ENCODE measurements at regions not wholly inside any gene's neighbourhood (a gene's known extent, or its start where the extent isn't known, plus 50 kb on each side); places are given as distances from the start of the nearest gene placed in this dataset.

GRCh38 chr3:190790185-190790584 is 72.3 kb downstream of the GMNC start:
- no peak for TF ChIP-seq JUND (IDR thresholded peaks at IDR 0.05; ENCODE audit: low read depth)
- in situ Hi-C loops (cut with HindIII; ENCODE audit: low pct_unique_long_range_greater_than_20kb, low sequenced_read_pairs): no loop called here

GRCh38 chr3:190786898-190787297 is 75.6 kb downstream of the GMNC start:
- TF ChIP-seq JUND (IDR thresholded peaks at IDR 0.05; ENCODE audit: low read depth): no peak
- in situ Hi-C loops (cut with HindIII; ENCODE audit: low pct_unique_long_range_greater_than_20kb, low sequenced_read_pairs): no loop called here
- no peak for DNase-seq (ENCODE audit: low read depth in 1 of 2, low spot score in 1 of 2)

More at GRCh38 chr3:190790185-190790584, 72.3 kb downstream of the GMNC start:
- no peak for DNase-seq (ENCODE audit: low read depth in 1 of 2, low spot score in 1 of 2)

GRCh38 chr3:190785047-190785446 is 77.4 kb downstream of the GMNC start:
- TF ChIP-seq JUND (IDR thresholded peaks at IDR 0.05; ENCODE audit: low read depth): no peak
- DNase-seq (ENCODE audit: low read depth in 1 of 2, low spot score in 1 of 2): no peak
- in situ Hi-C loops (cut with HindIII; ENCODE audit: low pct_unique_long_range_greater_than_20kb, low sequenced_read_pairs): no loop called here

- TF ChIP-seq JUND (IDR thresholded peaks at IDR 0.05; ENCODE audit: low read depth): no peak
- no peak for DNase-seq (ENCODE audit: low read depth in 1 of 2, low spot score in 1 of 2)
- in situ Hi-C loops (cut with HindIII; ENCODE audit: low pct_unique_long_range_greater_than_20kb, low sequenced_read_pairs): no loop called here
Observed at GRCh38 chr3:190780524-190780923, 82.0 kb downstream of the GMNC start.

- in situ Hi-C loops (cut with HindIII; ENCODE audit: low pct_unique_long_range_greater_than_20kb, low sequenced_read_pairs): no loop called here
- TF ChIP-seq JUND (IDR thresholded peaks at IDR 0.05; ENCODE audit: low read depth): no peak
- no peak for DNase-seq (ENCODE audit: low read depth in 1 of 2, low spot score in 1 of 2)
Observed at GRCh38 chr3:190774633-190775032, 87.9 kb downstream of the GMNC start.

- no peak for TF ChIP-seq JUND (IDR thresholded peaks at IDR 0.05; ENCODE audit: low read depth)
- in situ Hi-C loops (cut with HindIII; ENCODE audit: low pct_unique_long_range_greater_than_20kb, low sequenced_read_pairs): no loop called here
- DNase-seq (ENCODE audit: low read depth in 1 of 2, low spot score in 1 of 2): no peak
Observed at GRCh38 chr3:190773948-190774347, 88.5 kb downstream of the GMNC start.

GRCh38 chr3:190772831-190773230 is 89.7 kb downstream of the GMNC start:
- in situ Hi-C loops (cut with HindIII; ENCODE audit: low pct_unique_long_range_greater_than_20kb, low sequenced_read_pairs): no loop called here
- no peak for TF ChIP-seq JUND (IDR thresholded peaks at IDR 0.05; ENCODE audit: low read depth)
- no peak for DNase-seq (ENCODE audit: low read depth in 1 of 2, low spot score in 1 of 2)

- DNase-seq (ENCODE audit: low read depth in 1 of 2, low spot score in 1 of 2): no peak
- TF ChIP-seq JUND (IDR thresholded peaks at IDR 0.05; ENCODE audit: low read depth): no peak
- in situ Hi-C loops (cut with HindIII; ENCODE audit: low pct_unique_long_range_greater_than_20kb, low sequenced_read_pairs): no loop called here
Observed at GRCh38 chr3:190768891-190769290, 93.6 kb downstream of the GMNC start.

- no peak for TF ChIP-seq JUND (IDR thresholded peaks at IDR 0.05; ENCODE audit: low read depth)
- in situ Hi-C loops (cut with HindIII; ENCODE audit: low pct_unique_long_range_greater_than_20kb, low sequenced_read_pairs): no loop called here
- no peak for DNase-seq (ENCODE audit: low read depth in 1 of 2, low spot score in 1 of 2)
Observed at GRCh38 chr3:190767851-190768250, 94.6 kb downstream of the GMNC start.

GRCh38 chr3:190764231-190765134 is 98.0 kb downstream of the GMNC start:
- no peak for DNase-seq (ENCODE audit: low read depth in 1 of 2, low spot score in 1 of 2)
- no peak for TF ChIP-seq JUND (IDR thresholded peaks at IDR 0.05; ENCODE audit: low read depth)
- in situ Hi-C loops (cut with HindIII; ENCODE audit: low pct_unique_long_range_greater_than_20kb, low sequenced_read_pairs): no loop called here

- in situ Hi-C loops (cut with HindIII; ENCODE audit: low pct_unique_long_range_greater_than_20kb, low sequenced_read_pairs): no loop called here
- no peak for DNase-seq (ENCODE audit: low read depth in 1 of 2, low spot score in 1 of 2)
- TF ChIP-seq JUND (IDR thresholded peaks at IDR 0.05; ENCODE audit: low read depth): no peak
Observed at GRCh38 chr3:190762801-190763200, 99.7 kb downstream of the GMNC start.

- DNase-seq (ENCODE audit: low read depth in 1 of 2, low spot score in 1 of 2): no peak
- no peak for TF ChIP-seq JUND (IDR thresholded peaks at IDR 0.05; ENCODE audit: low read depth)
- in situ Hi-C loops (cut with HindIII; ENCODE audit: low pct_unique_long_range_greater_than_20kb, low sequenced_read_pairs): no loop called here
Observed at GRCh38 chr3:190747571-190747970, 114.9 kb downstream of the GMNC start.

GRCh38 chr3:190746986-190747385 is 115.5 kb downstream of the GMNC start:
- no peak for DNase-seq (ENCODE audit: low read depth in 1 of 2, low spot score in 1 of 2)
- no peak for TF ChIP-seq JUND (IDR thresholded peaks at IDR 0.05; ENCODE audit: low read depth)
- in situ Hi-C loops (cut with HindIII; ENCODE audit: low pct_unique_long_range_greater_than_20kb, low sequenced_read_pairs): no loop called here

- DNase-seq (ENCODE audit: low read depth in 1 of 2, low spot score in 1 of 2): no peak
- no peak for TF ChIP-seq JUND (IDR thresholded peaks at IDR 0.05; ENCODE audit: low read depth)
- in situ Hi-C loops (cut with HindIII; ENCODE audit: low pct_unique_long_range_greater_than_20kb, low sequenced_read_pairs): no loop called here
Observed at GRCh38 chr3:190746531-190746930, 116.0 kb downstream of the GMNC start.

All from T47D (cell line).